ENCODE measurements at regions not wholly inside any gene's neighbourhood (a gene's known extent, or its start where the extent isn't known, plus 50 kb on each side); places are given as distances from the start of the nearest gene placed in this dataset.

GRCh38 chr3:194741916-194742315 is 56.2 kb downstream of the FAM43A start:
- H3K27ac Mint-ChIP-seq: no peak overlapping the region; a peak in 1 of 7 replicates
- Histone ChIP-seq H3K4me2 (ENCODE audit: insufficient read depth, insufficient read length, low read length) (no peak overlapping the region), H3K27me3 (ENCODE audit: insufficient read depth, low read length) (no peaks in the 10 kb centered on the region), H4K5ac (ENCODE audit: insufficient read length, low read depth, low read length) (no peak overlapping the region), H2BK120ac (ENCODE audit: low read depth, low read length, poor library complexity, severe bottlenecking) (no peak overlapping the region), H3K23ac (ENCODE audit: insufficient read length, low read depth, low read length) (no peak overlapping the region), H2AFZ (ENCODE audit: low read length) (no peak overlapping the region), H3K27ac (ENCODE audit: insufficient read length, low read depth, low read length) (no peak overlapping the region), H4K20me1 (ENCODE audit: control insufficient read depth, insufficient read depth, insufficient read length) (no peaks in the 10 kb centered on the region), H2BK5ac (ENCODE audit: insufficient read length, low read length) (no peak overlapping the region), H3K9ac (ENCODE audit: extremely low read depth, insufficient read length, low read length) (no peak overlapping the region), H3K79me2 (ENCODE audit: insufficient read depth, low read length) (no peaks in the 10 kb centered on the region), H3T11ph (ENCODE audit: low read length) (no peak overlapping the region), H4K91ac (ENCODE audit: insufficient read length, low read depth, low read length) (no peak overlapping the region), H3K9me3 (ENCODE audit: control insufficient read depth, low read depth, low read length) (no peaks in the 10 kb centered on the region), H2BK20ac (ENCODE audit: low read depth, low read length, poor library complexity, severe bottlenecking) (no peak overlapping the region), H4K8ac (replicated peaks; ENCODE audit: insufficient read length, low read depth, low read length) (no peak overlapping the region), H2BK15ac (ENCODE audit: low read depth, low read length) (no peak overlapping the region), H3K4me1 (ENCODE audit: insufficient read depth, low read length) (peaks cover 4% of the 10 kb centered on the region; the same call in 1 of the 2 replicates), H2AK5ac (ENCODE audit: insufficient read length, low read length) (no peak overlapping the region), H3K18ac (ENCODE audit: insufficient read length, low read depth, low read length) (no peak overlapping the region), H3K4ac (ENCODE audit: low read depth, low read length) (no peak overlapping the region), H3K23me2 (ENCODE audit: insufficient read length, low read depth, low read length, poor library complexity, severe bottlenecking) (no peaks in the 10 kb centered on the region), H3K56ac (ENCODE audit: insufficient read length, low read depth, low read length) (no peak overlapping the region), H3K14ac (ENCODE audit: insufficient read depth, low read length) (no peak overlapping the region), H3K79me1 (ENCODE audit: insufficient read depth, low read depth, low read length, poor library complexity, severe bottlenecking) (no peaks in the 10 kb centered on the region), H2BK12ac (ENCODE audit: insufficient read length, low read depth, low read length) (no peak overlapping the region)
- TF ChIP-seq CTCF (conservative IDR thresholded peaks at IDR 0.05): no peak
- peaks cover 6% of the 10 kb centered on the region for H3K27me3 Mint-ChIP-seq (ENCODE audit: low read depth)
- no CpG with 5 or more reads among the region's 7 CpGs for WGBS (ENCODE audit: extremely low coverage, insufficient read length, low lambda C conversion rate)
- no peaks in the 10 kb centered on the region for H3K9me3 Mint-ChIP-seq
- peaks cover 33% of the 10 kb centered on the region in 2 experiments for H3K4me1 Mint-ChIP-seq
- no peak overlapping the region for H3K4me3 Mint-ChIP-seq
- no peaks in the 10 kb centered on the region; a peak in 1 of 7 replicates for H3K36me3 Mint-ChIP-seq (ENCODE audit: insufficient read depth in 1 of 3, low read depth in 3 of 3)
- no peak for DNase-seq
